ENCODE measurements at regions not wholly inside any gene's neighbourhood (a gene's known extent, or its start where the extent isn't known, plus 50 kb on each side); places are given as distances from the start of the nearest gene placed in this dataset.

DNA sequence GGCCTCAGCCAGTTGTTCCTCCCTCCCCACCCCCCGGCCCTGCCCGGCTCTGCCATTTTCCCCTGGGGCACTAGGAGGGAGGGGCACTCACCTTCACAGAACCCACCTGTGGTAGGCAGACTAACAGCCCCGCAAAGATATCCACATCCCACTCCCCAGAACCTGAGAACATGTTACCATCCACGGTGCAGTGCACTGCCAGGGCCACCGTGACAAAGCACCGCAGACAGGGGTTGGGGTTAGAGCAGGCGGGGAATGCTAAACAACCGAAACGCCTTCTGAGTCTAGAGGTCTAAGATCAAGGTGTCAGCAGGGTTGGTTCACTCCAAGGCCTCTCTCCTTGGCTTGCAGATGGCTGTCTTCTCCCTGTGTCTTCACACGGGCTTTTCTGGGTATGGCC, 57.4 kb upstream of the NCOR2 start:
- H3K4me3 ChIP-seq (ENCODE audit: control insufficient read depth, low read depth, low read length) = no peak overlapping the region

GRCh38 chr12:124623344-124624035, 56.1 kb upstream of the NCOR2 start:
- no peak for TF ChIP-seq CTCF (conservative IDR thresholded peaks at IDR 0.05; ENCODE audit: control insufficient read depth, insufficient read depth, low read depth, low read length)
- no peak overlapping the region for H3K4me3 ChIP-seq (ENCODE audit: control insufficient read depth, low read depth, low read length)
- peak; percentile 36 for DNase-seq (ENCODE audit: low read depth)

More for the DNA sequence above, 57.4 kb upstream of the NCOR2 start:
- DNase-seq (ENCODE audit: low read depth) = no peak
- TF ChIP-seq CTCF (conservative IDR thresholded peaks at IDR 0.05; ENCODE audit: control insufficient read depth, insufficient read depth, low read depth, low read length) = no peak

GRCh38 chr12:124622764-124623163, 55.4 kb upstream of the NCOR2 start:
- no peak for DNase-seq (ENCODE audit: low read depth)
- H3K4me3 ChIP-seq (ENCODE audit: control insufficient read depth, low read depth, low read length) = no peak overlapping the region
- TF ChIP-seq CTCF (conservative IDR thresholded peaks at IDR 0.05; ENCODE audit: control insufficient read depth, insufficient read depth, low read depth, low read length) = no peak

DNA sequence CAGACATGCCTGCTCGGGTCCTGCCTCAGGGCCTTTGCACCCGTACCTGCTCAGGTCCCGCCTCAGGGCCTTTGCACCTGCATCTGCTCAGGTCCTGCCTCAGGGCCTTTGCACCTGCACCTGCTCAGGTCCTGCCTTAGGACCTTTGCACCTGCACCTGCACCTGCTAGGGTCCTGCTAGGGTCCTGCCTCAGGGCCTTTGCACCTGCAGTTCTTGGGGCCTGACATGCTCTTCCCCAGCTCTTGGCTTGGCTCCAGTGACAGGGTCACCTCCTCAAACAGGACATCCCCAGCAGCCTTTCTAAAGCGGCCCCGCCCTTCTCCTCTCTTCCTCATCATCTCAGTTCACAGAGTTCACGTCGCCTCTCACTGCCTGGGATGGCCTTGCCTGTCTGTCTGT, 54.9 kb upstream of the NCOR2 start:
- no peak for DNase-seq (ENCODE audit: low read depth)
- no peak for TF ChIP-seq CTCF (conservative IDR thresholded peaks at IDR 0.05; ENCODE audit: control insufficient read depth, insufficient read depth, low read depth, low read length)
- H3K4me3 ChIP-seq (ENCODE audit: control insufficient read depth, low read depth, low read length) = no peak overlapping the region

GRCh38 chr12:124621296-124621660, 53.9 kb upstream of the NCOR2 start:
- no peak overlapping the region for H3K4me3 ChIP-seq (ENCODE audit: control insufficient read depth, low read depth, low read length)
- no peak for TF ChIP-seq CTCF (conservative IDR thresholded peaks at IDR 0.05; ENCODE audit: control insufficient read depth, insufficient read depth, low read depth, low read length)
- DNase-seq (ENCODE audit: low read depth) = no peak

- peak; percentile 90 for DNase-seq (ENCODE audit: low read depth)
- H3K4me3 ChIP-seq (ENCODE audit: control insufficient read depth, low read depth, low read length) = no peak overlapping the region
- no peak for TF ChIP-seq CTCF (conservative IDR thresholded peaks at IDR 0.05; ENCODE audit: control insufficient read depth, insufficient read depth, low read depth, low read length)
Measured at GRCh38 chr12:124620606-124621295, 53.3 kb upstream of the NCOR2 start.

Data from fibroblast of mammary gland (primary cell).